ENCODE measurements at regions not wholly inside any gene's neighbourhood (a gene's known extent, or its start where the extent isn't known, plus 50 kb on each side); places are given as distances from the start of the nearest gene placed in this dataset.
"Not testable (repeated sequence)": the region's sequence is repeated elsewhere in the genome, so short reads cannot be mapped to it uniquely, and the experiment has no call there.

DNA sequence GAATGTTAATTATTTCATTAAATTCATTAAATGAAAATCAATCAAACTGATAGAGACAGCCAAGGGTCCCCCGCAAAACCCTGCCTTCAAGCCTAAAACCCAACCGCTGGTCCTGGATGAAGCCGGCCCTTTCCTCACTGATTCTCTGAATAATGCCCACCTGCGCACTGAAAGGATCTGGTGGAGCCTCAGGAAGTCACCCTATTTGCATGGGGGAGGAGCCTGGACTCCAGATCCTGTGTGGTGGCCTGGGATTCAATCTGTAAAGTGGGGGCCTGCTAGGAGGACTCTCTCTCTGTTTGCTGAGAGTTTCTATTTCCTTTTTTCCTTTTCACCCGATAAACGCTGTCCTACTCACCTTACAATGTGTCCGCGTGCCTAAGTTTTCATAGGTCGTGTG, 97.9 kb upstream of the ADAMTS3 start:
- DNase-seq = no peak

DNA sequence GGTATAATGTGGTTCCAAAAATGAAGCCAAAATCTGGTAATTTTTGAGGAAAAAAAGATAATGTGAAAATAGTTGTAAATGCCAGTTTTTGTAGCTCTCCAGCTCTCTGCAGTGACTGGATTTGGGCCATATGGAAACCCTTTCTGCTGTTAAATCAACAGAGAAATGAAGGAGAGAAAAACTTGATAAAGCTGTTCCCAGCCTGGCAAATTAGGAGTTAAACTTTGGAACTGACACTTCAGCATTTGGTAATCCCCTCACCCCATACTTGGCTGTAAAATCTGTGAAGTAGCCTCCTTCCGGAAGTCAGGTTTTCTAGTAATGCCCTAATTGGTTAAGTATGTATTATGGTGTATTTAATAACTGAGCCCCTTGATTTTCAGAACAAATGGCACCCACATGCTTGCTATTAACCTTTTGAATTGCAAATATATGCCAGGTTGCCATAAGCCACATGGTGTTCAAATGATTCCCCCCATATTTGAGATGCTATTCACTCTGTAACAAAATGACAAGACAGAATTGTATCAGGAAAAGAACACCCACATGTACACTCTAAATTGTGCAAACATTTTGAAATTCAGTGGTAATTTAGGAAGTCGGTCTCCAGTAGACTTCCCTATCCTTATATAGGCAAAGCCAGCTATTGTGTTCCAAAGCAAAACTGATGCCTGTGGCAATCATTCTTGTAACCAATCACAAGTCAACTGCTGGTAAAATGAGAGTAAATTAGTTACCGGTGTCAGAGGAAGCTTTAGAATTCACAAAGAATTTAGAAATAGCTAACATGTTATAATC, 96.3 kb upstream of the ADAMTS3 start:
- DNase-seq = no peak

DNA sequence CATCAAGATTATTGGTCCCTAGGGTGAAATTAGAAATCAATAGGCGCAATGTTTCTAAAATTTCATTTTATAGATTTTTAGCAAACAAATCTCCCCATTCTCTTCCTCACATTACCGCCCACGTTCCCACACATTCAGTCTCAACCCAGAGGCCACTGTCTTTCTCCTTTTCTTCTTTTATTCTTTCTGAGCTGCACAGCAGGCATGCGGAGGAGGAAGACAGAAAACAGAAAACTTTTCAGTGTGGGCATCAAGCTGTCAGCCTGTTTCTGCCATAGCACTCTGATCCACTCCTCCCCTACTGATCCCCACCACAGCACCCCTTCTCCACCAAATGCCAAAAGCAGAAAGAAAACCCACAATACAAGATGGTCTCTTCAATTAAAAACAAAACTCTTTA, 94.8 kb upstream of the ADAMTS3 start:
- no peak for DNase-seq

DNA sequence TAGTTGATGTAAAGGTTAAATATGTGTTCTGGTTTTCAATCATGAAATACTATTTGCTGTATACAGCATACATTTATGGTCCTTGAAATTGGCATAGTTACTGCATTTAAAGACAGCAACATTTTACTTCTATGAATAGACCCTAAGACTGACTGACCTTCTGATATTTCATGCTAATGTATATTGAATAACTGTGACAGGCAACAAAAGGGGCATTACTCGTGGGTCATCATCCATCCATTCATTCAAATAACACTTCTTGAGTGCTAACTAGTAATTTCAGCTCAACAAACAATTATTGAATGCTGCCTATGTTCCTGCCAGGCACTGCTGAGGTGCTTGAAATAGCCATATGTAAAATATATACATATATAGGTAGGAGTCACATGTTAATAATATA, 92.8 kb upstream of the ADAMTS3 start:
- no peak for DNase-seq

DNA sequence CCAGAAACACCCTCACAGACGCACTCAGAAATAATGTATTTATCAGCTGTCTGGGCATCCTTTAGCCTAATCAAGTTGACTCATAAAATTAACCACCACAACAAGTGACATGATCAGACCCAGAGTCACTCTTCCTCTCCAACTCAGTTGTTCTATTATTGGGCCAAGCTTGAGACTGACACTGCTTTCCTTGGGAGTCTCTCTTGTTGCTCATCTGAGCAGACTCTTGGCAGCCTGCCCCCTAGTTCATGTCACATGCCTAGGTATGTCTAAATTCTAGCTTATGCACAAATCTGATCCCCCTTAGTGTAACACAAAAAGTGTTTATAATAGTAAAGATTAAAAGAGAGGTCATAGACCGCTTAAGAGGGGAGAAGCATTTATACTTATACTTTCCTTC, 72.6 kb upstream of the ADAMTS3 start:
- no peak for DNase-seq

DNA sequence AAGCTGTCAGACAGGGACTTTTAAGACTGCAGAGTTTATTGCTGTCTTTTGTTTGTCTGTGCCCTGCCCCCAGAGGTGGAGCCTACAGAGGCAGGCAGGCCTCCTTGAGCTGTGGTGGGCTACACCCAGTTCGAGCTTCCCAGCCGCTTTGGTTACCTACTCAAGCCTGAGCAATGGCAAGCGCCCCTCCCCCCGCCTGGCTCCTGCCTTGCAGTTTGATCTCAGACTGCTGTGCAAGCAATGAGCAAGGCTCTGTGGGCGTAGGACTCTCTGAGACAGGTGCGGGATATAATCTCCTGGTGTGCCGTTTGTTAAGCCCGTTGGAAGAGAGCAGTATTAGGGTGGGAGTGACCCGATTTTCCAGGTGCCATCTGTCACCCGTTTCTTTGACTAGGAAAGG, 67.8 kb upstream of the ADAMTS3 start:
- DNase-seq = not testable (repeated sequence)

DNA sequence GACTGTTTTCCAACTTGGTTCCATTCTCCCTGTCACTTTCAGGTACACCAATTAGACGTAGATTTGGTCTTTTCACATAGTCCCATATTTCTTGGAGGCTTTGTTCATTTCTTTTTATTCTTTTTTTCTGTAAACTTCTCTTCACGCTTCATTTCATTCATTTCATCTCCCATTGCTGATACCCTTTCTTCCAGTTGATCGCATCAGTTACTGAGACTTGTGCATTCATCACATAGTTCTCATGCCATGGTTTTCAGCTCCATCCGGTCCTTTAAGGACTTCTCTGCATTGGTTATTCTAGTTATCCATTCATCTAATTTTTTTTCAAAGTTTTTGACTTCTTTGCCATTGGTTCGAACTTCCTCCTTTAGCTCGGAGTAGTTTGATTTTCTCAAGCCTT, 66.9 kb upstream of the ADAMTS3 start:
- not testable (repeated sequence) for DNase-seq

DNA sequence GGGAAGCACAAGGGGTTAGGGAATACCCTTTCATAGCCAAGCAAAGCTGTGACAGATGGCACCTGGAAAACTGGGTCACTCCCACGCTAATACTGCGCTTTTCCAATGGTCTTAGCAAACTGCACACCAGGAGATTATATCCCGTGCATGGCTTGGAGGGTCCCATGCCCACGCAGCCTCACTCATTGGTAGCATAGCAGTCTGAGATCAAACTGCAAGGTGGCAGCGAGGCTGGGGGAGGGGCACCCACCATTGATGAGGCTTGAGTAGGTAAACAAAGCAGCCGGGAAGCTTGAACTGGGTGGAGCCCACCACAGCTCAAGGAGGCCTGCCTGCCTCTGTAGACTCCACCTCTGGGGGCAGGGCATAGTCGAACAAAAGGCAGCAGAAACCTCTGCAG, 63.2 kb upstream of the ADAMTS3 start:
- not testable (repeated sequence) for DNase-seq

DNA sequence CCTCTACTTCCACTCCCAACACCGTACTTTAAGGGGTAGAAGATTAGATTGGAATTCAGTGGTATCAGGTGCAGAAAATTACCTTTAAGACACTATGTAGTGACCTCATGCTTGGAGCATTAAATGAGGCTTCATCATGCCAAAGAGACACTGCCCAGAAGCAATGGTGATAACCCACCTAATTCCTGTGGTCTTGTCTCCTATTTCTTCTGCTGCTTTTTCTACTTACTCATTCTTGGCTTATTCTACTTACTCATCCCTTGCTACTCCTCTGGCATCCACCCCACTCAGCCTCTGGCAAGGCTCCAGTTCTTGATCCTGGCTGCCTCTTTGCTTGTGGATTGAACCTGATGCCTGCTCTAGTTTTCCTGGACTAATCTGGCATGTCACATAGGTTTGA, 62.3 kb upstream of the ADAMTS3 start:
- peak; percentile 99 for DNase-seq

DNA sequence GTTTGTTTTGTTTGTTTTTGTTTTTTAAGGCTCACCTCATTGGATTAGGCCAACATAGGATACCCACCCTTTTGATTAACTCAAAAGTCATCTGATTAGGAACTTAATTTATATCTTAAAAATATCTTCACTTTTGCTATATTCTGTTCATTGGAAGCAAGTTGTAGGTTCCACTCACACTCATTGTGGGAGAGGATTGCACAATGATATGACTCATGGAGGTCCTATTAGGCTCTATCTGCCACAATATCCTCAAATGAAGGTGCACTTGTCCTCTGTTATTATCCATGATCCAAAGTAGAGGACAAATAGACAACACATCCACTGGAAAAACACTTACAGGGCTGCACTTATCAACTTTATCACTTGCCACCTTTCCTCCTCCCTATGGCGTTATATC, 60.5 kb upstream of the ADAMTS3 start:
- DNase-seq = peak; percentile 4

DNA sequence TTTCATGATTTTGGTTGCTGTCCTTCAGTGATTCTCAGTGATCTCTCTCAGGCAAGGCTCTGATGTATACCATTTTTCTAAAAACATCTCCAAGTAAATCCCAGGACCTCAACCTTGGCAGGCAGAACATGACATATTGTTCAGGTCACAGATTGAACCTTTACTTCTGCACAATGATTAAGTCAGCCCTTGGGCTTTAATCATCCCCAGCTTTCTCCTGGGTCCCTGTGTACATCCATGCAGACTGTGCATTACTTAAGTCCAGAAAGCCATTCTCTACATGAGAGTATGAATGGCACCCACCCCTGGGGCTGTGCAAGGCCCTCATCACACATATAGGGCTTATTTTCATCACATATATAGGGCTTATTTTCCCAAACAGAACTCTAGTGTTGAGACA, 58.7 kb upstream of the ADAMTS3 start:
- DNase-seq = no peak

All from kidney glomerular epithelial cell (primary cell).